H7 (cell line): ENCODE measurements at regions not wholly inside any gene's neighbourhood (a gene's known extent, or its start where the extent isn't known, plus 50 kb on each side); places are given as distances from the start of the nearest gene placed in this dataset.

Source experiments
- DNase-seq: peaks from one replicate; pipeline ENCODE4 v3.0.0; 2012
- H3K27me3 ChIP-seq: 2 replicates; pipeline ENCODE4 v1.6.0; 2011; ENCODE audit warnings: mild to moderate bottlenecking, low read length; ENCODE audit not compliant: control insufficient read depth, insufficient read depth
- H3K36me3 ChIP-seq: replicated peaks from 2 replicates; pipeline ENCODE4 v1.5.1; 2011; ENCODE audit warnings: low read length; ENCODE audit not compliant: control insufficient read depth, insufficient read depth
- H3K4me3 ChIP-seq: 2 replicates; pipeline ENCODE4 v1.5.1; 2011; ENCODE audit warnings: low read depth, mild to moderate bottlenecking, control low read depth, low read length, moderate library complexity; ENCODE audit not compliant: insufficient read depth

GRCh38 chr6:22621701-22622100 lies 52.3 kb downstream of the HDGFL1 start:
- no peaks in the 10 kb centered on the region for H3K36me3 ChIP-seq
- H3K27me3 ChIP-seq = no peaks in the 10 kb centered on the region
- DNase-seq = no peak
- H3K4me3 ChIP-seq = no peak overlapping the region

DNA sequence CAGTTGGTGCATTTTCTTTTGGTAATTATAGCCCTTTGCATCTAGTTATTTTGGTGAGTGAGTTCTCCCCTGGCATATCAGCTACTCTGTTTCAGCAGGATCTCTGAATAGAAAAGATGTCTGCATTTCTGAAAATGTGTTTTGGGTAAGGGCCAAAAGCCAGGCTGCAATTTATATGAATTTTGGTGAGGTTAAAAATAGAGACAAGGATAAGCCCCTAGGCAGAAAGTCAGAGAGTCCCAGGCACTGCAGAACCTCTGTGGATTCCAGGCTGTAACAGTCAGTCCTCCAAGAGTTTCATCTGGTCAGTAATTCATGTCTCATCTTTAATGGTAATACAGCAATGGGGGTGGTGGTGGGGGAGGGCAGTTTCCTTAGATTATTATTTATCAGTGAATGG lies 53.0 kb downstream of the HDGFL1 start:
- Histone ChIP-seq H3K36me3 (no peaks in the 10 kb centered on the region), H3K27me3 (no peaks in the 10 kb centered on the region), H3K4me3 (no peak overlapping the region)
- no peak for DNase-seq

GRCh38 chr6:22622813-22623212 lies 53.4 kb downstream of the HDGFL1 start:
- Histone ChIP-seq H3K4me3 (no peak overlapping the region), H3K27me3 (no peaks in the 10 kb centered on the region), H3K36me3 (no peaks in the 10 kb centered on the region)
- DNase-seq = no peak

GRCh38 chr6:22627644-22628043 lies 58.3 kb downstream of the HDGFL1 start:
- Histone ChIP-seq H3K4me3 (no peak overlapping the region), H3K36me3 (no peaks in the 10 kb centered on the region), H3K27me3 (no peaks in the 10 kb centered on the region)
- DNase-seq = no peak

DNA sequence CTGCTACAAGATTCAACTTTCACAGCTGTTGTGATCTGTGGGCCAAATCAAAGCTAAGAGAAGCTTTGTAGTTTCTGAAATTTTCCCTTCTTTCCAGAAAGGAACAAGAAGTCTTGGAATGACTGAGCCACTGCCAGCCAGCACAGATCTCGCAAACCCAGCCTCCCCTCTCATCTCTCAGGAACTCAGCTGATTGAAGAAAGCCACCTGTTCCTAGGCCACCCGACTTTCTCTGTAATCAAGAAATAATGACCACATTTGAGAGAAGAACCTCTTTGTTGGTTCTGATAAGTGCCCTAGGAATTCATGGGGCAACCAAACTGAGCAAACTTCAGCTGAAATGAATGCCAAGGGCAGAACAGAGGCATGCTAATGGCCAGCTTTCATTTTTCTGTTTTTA lies 61.7 kb downstream of the HDGFL1 start:
- Histone ChIP-seq H3K27me3 (no peaks in the 10 kb centered on the region), H3K36me3 (no peaks in the 10 kb centered on the region), H3K4me3 (no peak overlapping the region)
- no peak for DNase-seq

GRCh38 chr6:22632581-22633145 lies 63.3 kb downstream of the HDGFL1 start:
- Histone ChIP-seq H3K27me3 (no peaks in the 10 kb centered on the region), H3K36me3 (no peaks in the 10 kb centered on the region), H3K4me3 (no peak overlapping the region)
- DNase-seq = no peak

DNA sequence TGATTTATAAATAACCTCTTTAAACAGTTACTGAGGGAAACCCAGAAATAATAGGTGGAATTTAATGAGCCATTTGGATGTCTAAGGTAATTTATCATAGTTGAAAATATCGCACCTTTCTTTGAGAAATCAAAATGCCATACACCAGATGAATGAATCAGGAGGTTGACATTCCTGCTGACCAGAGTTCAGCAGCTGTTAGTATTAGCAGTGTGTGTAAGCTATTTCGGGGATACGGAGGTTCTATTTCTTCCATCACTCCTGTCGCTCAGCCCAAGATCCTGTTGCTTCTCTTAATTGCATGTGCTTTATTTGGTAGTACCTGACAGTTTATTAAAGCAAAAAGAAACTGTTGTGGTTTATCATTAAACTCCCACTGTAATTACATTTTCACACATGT lies 67.1 kb downstream of the HDGFL1 start:
- no peak for DNase-seq
- H3K27me3 ChIP-seq = no peaks in the 10 kb centered on the region
- no peak overlapping the region for H3K4me3 ChIP-seq
- H3K36me3 ChIP-seq = no peaks in the 10 kb centered on the region

DNA sequence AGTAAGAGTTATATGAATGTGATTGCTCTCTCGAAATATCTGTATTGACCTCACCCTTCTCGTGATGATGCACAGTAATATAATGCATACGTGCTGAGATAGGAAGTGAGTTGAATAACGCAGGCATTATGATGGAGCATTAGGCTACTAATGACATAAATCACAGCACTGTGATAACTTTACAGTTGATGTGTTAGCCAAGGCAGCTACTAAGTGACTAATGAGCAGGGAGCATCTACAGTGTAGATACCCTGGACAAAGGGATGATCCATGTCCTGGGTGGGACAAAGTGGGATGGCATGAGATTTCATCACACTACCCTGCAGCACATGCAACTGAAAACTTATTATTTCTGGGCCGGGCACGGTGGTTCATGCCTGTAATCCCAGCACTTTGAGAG lies 68.4 kb downstream of the HDGFL1 start:
- Histone ChIP-seq H3K4me3 (no peak overlapping the region), H3K36me3 (no peaks in the 10 kb centered on the region), H3K27me3 (no peaks in the 10 kb centered on the region)
- no peak for DNase-seq

GRCh38 chr6:22638320-22638719 lies 69.0 kb downstream of the HDGFL1 start:
- H3K36me3 ChIP-seq = no peaks in the 10 kb centered on the region
- no peak overlapping the region for H3K4me3 ChIP-seq
- DNase-seq = no peak
- H3K27me3 ChIP-seq = no peaks in the 10 kb centered on the region

DNA sequence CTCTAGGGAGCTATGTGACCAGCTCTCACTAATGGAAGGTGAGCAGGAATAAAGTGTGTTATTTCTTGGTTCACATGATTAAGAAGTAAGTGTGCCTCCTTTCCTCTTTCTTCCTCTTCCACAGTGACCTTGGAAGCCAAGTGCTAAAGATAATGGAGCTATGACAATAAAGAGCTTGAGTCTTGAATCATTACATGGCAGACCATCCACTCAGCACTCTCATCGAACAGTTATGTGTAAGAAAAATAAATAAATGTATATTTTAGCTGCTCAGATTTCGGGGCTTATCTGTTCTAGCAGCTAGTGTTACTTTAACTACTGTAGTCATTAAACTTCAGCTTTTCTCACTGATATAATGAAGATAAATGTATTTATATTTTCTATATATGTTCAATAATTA lies 72.9 kb downstream of the HDGFL1 start:
- DNase-seq = no peak
- no peak overlapping the region for H3K4me3 ChIP-seq

DNA sequence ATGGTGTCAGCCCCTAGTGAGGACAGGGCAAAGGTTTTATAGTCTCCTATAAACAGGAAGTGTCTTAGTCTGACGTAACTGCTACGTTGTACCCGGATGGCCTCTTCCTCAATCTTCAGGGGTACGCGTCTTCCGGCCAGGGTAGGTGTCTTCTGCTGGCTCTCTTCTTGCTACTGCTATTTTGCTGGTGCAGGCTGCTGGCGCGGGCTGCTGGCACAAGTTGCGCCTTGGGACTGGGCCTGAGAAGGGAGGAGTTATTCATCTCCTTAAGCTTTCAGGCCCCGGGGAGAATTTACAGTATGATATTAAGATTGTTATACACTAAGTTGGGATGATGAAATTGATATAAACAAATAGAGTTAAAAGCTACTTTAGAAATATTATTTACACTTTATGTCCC lies 74.4 kb downstream of the HDGFL1 start:
- no peak overlapping the region for H3K4me3 ChIP-seq
- no peaks in the 10 kb centered on the region for H3K27me3 ChIP-seq
- DNase-seq = no peak
- H3K36me3 ChIP-seq = no peaks in the 10 kb centered on the region

More for the DNA sequence above, 72.9 kb downstream of the HDGFL1 start:
- no peaks in the 10 kb centered on the region for H3K27me3 ChIP-seq
- no peaks in the 10 kb centered on the region for H3K36me3 ChIP-seq

- no peaks in the 10 kb centered on the region for H3K27me3 ChIP-seq
- no peaks in the 10 kb centered on the region for H3K36me3 ChIP-seq
- no peak overlapping the region for H3K4me3 ChIP-seq
- no peak for DNase-seq
Observed at GRCh38 chr6:22647719-22648118, 78.4 kb downstream of the HDGFL1 start.

DNA sequence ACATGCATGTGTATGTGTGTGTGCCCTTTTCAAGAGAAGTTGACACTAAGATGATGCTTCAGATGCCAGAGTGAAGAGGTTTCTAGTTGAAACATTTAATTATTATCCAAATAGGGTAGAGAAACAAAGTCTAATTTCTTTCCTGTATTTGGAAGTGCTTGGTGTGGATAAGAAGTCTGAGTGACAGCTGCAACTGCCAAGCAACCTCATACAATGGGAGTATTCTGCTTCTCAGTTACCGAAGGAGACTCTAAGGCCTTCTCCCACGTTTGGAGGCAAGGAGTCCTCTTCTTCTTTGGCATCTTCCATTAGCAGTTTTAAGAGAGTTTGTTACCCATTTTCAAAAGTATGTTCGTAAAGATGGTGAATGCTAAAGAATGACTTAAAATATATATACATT lies 82.4 kb downstream of the HDGFL1 start:
- DNase-seq = no peak
- Histone ChIP-seq H3K4me3 (no peak overlapping the region), H3K27me3 (no peaks in the 10 kb centered on the region), H3K36me3 (no peaks in the 10 kb centered on the region)

- H3K36me3 ChIP-seq = no peaks in the 10 kb centered on the region
- DNase-seq = no peak
- H3K4me3 ChIP-seq = no peak overlapping the region
- H3K27me3 ChIP-seq = no peaks in the 10 kb centered on the region
Observed at GRCh38 chr6:22653980-22654610, 84.7 kb downstream of the HDGFL1 start.

- no peaks in the 10 kb centered on the region for H3K27me3 ChIP-seq
- DNase-seq = no peak
- no peak overlapping the region for H3K4me3 ChIP-seq
- no peaks in the 10 kb centered on the region for H3K36me3 ChIP-seq
Observed at GRCh38 chr6:22656706-22657351, 87.5 kb downstream of the HDGFL1 start.
